ENCODE measurements at regions not wholly inside any gene's neighbourhood (a gene's known extent, or its start where the extent isn't known, plus 50 kb on each side); places are given as distances from the start of the nearest gene placed in this dataset.
A peak's percentile ranks its signal among the peaks of the same experiment; 100 is the strongest.

- H3K4me3 ChIP-seq (ENCODE audit: low read depth, low read length), result no peak overlapping the region
These were observed 114.5 kb downstream of the KCNRG start for GRCh38 chr13:50129706-50130122.

GRCh38 chr13:50130123-50130946 is 115.1 kb downstream of the KCNRG start:
- TF ChIP-seq CTCF (IDR thresholded peaks at IDR 0.05; ENCODE audit: borderline replicate concordance, insufficient read depth, low read depth, low read length), result no peak
- H3K4me3 ChIP-seq (ENCODE audit: low read depth, low read length), result peak overlapping the region; percentile 28

More at GRCh38 chr13:50129706-50130122, 114.5 kb downstream of the KCNRG start:
- no peak for TF ChIP-seq CTCF (IDR thresholded peaks at IDR 0.05; ENCODE audit: borderline replicate concordance, insufficient read depth, low read depth, low read length)

- TF ChIP-seq CTCF (IDR thresholded peaks at IDR 0.05; ENCODE audit: borderline replicate concordance, insufficient read depth, low read depth, low read length), result no peak
- no peak overlapping the region for H3K4me3 ChIP-seq (ENCODE audit: low read depth, low read length)
These were observed 117.0 kb downstream of the KCNRG start for GRCh38 chr13:50131920-50132903.

GRCh38 chr13:50132904-50133357 is 117.7 kb downstream of the KCNRG start:
- H3K4me3 ChIP-seq (ENCODE audit: low read depth, low read length), result no peak overlapping the region

GRCh38 chr13:50133358-50133953 is 118.2 kb downstream of the KCNRG start:
- TF ChIP-seq CTCF (IDR thresholded peaks at IDR 0.05; ENCODE audit: borderline replicate concordance, insufficient read depth, low read depth, low read length), result no peak
- H3K4me3 ChIP-seq (ENCODE audit: low read depth, low read length), result no peak overlapping the region

More at GRCh38 chr13:50132904-50133357, 117.7 kb downstream of the KCNRG start:
- no peak for TF ChIP-seq CTCF (IDR thresholded peaks at IDR 0.05; ENCODE audit: borderline replicate concordance, insufficient read depth, low read depth, low read length)

GRCh38 chr13:50136226-50136625 is 121.0 kb downstream of the KCNRG start:
- H3K4me3 ChIP-seq (ENCODE audit: low read depth, low read length), result no peak overlapping the region
- no peak for TF ChIP-seq CTCF (IDR thresholded peaks at IDR 0.05; ENCODE audit: borderline replicate concordance, insufficient read depth, low read depth, low read length)
